DOHH2 (cell line): ENCODE measurements at regions not wholly inside any gene's neighbourhood (a gene's known extent, or its start where the extent isn't known, plus 50 kb on each side); places are given as distances from the start of the nearest gene placed in this dataset.

Source experiments
- H3F3A ChIP-seq: fragments of 200-600 bp; sonication (generic), shearing (Covaris generic); 2 replicates; pipeline ENCODE4 v1.6.0; 2016; ENCODE audit warnings: antibody characterized with exemption, mild to moderate bottlenecking; ENCODE audit not compliant: control insufficient read depth, insufficient read depth
- H3K27ac ChIP-seq: fragments of 200-600 bp; sonication (generic); 2 replicates; pipeline ENCODE4 v1.5.1; 2014; ENCODE audit warnings: low read depth, mild to moderate bottlenecking, low read length, moderate library complexity
- H3K27me3 ChIP-seq: fragments of 200-600 bp; sonication (generic); 2 replicates; pipeline ENCODE4 v1.6.1; 2014; ENCODE audit warnings: mild to moderate bottlenecking, low read length, mixed read lengths; ENCODE audit not compliant: control insufficient read depth
- H3K36me3 ChIP-seq: fragments of 200-600 bp; sonication (generic); 2 replicates; pipeline ENCODE4 v1.6.1; 2014; ENCODE audit warnings: mild to moderate bottlenecking, low read length, moderate library complexity, mixed read lengths; ENCODE audit not compliant: control insufficient read depth
- H3K4me1 ChIP-seq: fragments of 200-600 bp; sonication (generic); 2 replicates; pipeline ENCODE4 v1.6.1; 2014; ENCODE audit warnings: mild to moderate bottlenecking, low read length, mixed read lengths; ENCODE audit not compliant: control insufficient read depth
- H3K4me2 ChIP-seq: fragments of 200-600 bp; sonication (generic); 2 replicates; pipeline ENCODE4 v1.6.0; 2014; ENCODE audit warnings: mild to moderate bottlenecking, low read length, moderate library complexity
- H3K4me3 ChIP-seq: fragments of 200-600 bp; sonication (generic); 2 replicates; pipeline ENCODE4 v1.5.1; 2014; ENCODE audit warnings: mild to moderate bottlenecking, low read length, mixed read lengths
- H3K79me2 ChIP-seq: fragments of 200-600 bp; sonication (generic); 2 replicates; pipeline ENCODE4 v1.6.1; 2014; ENCODE audit warnings: mild to moderate bottlenecking, low read length, mixed read lengths; ENCODE audit not compliant: control insufficient read depth
- H3K9me2 ChIP-seq: fragments of 200-600 bp; sonication (generic); replicated peaks from 2 replicates; pipeline ENCODE4 v1.6.1; 2014; ENCODE audit warnings: mild to moderate bottlenecking, low read length, mixed read lengths; ENCODE audit not compliant: control insufficient read depth
- H3K9me3 ChIP-seq: fragments of 200-600 bp; sonication (generic); 2 replicates; pipeline ENCODE4 v1.6.1; 2014; ENCODE audit warnings: antibody characterized with exemption, low read length, mixed read lengths; ENCODE audit not compliant: control insufficient read depth, insufficient read depth
- H4K20me1 ChIP-seq: fragments of 200-600 bp; sonication (generic); 2 replicates; pipeline ENCODE4 v1.6.0; 2014; ENCODE audit warnings: low read depth, mild to moderate bottlenecking, antibody characterized with exemption, low read length, moderate library complexity; ENCODE audit not compliant: control insufficient read depth, insufficient read depth
- CTCF ChIP-seq: fragments of 200-600 bp; sonication (generic); IDR thresholded peaks from one replicate; pipeline ENCODE4 v1.5.1; 2014; ENCODE audit warnings: antibody characterized with exemption, mild to moderate bottlenecking, low read depth, low read length; ENCODE audit not compliant: poor library complexity, severe bottlenecking
- EZH2phosphoT487 ChIP-seq: fragments of 200-600 bp; sonication (generic); IDR thresholded peaks from 2 replicates; pipeline ENCODE4 v1.6.1; 2017; ENCODE audit warnings: borderline replicate concordance, mild to moderate bottlenecking, antibody characterized with exemption, low read length, moderate library complexity, mixed read lengths

DNA sequence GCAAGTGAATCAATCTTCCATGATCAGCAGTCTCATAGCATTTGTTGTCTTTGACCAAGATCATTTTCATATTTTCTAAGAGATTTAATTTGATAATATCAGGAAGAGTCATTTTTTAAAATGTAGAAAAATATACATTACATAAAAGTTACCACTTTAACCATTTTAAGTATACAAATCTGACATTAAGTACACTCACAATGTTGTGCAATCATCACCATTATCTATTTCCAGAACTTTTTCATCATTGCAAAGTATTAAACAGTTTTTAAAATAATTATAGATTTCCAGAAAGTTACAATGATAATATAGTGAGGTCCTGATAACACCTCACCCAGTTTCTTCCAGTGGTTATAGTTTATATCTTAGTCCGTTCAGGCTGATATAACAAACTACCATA, 222.5 kb upstream of the RHOBTB1 start:
- no peaks in the 10 kb centered on the region for H4K20me1 ChIP-seq
- no peak overlapping the region for H3K27ac ChIP-seq
- H3K36me3 ChIP-seq = no peaks in the 10 kb centered on the region
- TF ChIP-seq CTCF (no peak), EZH2phosphoT487 (no peak)
- no peak overlapping the region for H3K4me3 ChIP-seq
- no peaks in the 10 kb centered on the region for H3K4me1 ChIP-seq
- no peaks in the 10 kb centered on the region for H3K27me3 ChIP-seq
- H3K9me2 ChIP-seq = no peaks in the 10 kb centered on the region
- no peak overlapping the region for H3K4me2 ChIP-seq
- no peaks in the 10 kb centered on the region for H3K9me3 ChIP-seq
- H3F3A ChIP-seq = no peaks in the 10 kb centered on the region
- H3K79me2 ChIP-seq = no peaks in the 10 kb centered on the region

- Histone ChIP-seq H3K4me1 (no peaks in the 10 kb centered on the region), H3K9me3 (no peaks in the 10 kb centered on the region), H3K9me2 (no peaks in the 10 kb centered on the region), H3K36me3 (no peaks in the 10 kb centered on the region), H3K4me2 (no peak overlapping the region), H4K20me1 (no peaks in the 10 kb centered on the region), H3K4me3 (no peak overlapping the region), H3K79me2 (no peaks in the 10 kb centered on the region), H3K27me3 (no peaks in the 10 kb centered on the region), H3F3A (no peaks in the 10 kb centered on the region), H3K27ac (no peak overlapping the region)
- TF ChIP-seq EZH2phosphoT487 = no peak
- no peak for TF ChIP-seq CTCF
Observed at GRCh38 chr10:61166065-61166464, 222.1 kb upstream of the RHOBTB1 start.

DNA sequence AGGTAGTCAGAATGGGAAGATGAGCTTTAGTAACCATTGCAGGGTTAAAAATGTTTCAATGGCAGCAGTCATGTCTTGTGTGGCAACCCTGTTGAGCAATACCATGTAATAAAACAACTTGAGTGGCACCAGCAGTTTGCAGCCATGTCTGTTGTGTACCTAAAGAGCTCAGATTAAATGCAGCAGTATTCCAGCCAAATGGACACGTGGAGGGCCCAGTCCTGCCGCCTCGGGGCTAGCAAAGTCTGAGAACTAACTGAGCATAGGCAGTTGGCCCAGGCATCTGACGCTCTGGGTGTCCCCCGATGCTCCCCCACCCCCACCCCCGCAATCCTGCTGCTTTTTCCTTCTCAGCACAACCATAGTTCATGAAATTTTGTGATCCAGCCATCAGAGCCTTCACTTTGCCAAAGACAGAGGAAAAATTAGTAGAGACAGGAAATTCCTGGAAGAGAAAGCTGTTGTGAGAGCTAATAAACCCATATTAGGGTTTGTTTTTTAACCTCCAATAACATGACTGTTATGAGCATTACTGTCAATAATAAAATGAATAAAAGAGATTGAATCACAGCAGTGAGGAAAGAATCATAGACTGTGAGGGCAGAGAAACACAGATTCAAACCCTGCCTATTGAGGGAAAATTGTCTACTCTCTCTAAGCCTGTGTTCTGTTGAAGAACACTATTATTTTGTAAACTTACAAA, 220.6 kb upstream of the RHOBTB1 start:
- H3K36me3 ChIP-seq = no peaks in the 10 kb centered on the region
- no peak for TF ChIP-seq CTCF
- no peak for TF ChIP-seq EZH2phosphoT487
- H3K9me3 ChIP-seq = no peaks in the 10 kb centered on the region
- no peak overlapping the region for H3K4me2 ChIP-seq
- no peak overlapping the region for H3K27ac ChIP-seq
- no peaks in the 10 kb centered on the region for H4K20me1 ChIP-seq
- no peaks in the 10 kb centered on the region for H3K4me1 ChIP-seq
- no peaks in the 10 kb centered on the region for H3K79me2 ChIP-seq
- no peaks in the 10 kb centered on the region for H3K9me2 ChIP-seq
- H3K27me3 ChIP-seq = no peaks in the 10 kb centered on the region
- no peak overlapping the region for H3K4me3 ChIP-seq
- H3F3A ChIP-seq = no peaks in the 10 kb centered on the region
